HG03103 (cell line): ENCODE measurements at regions not wholly inside any gene's neighbourhood (a gene's known extent, or its start where the extent isn't known, plus 50 kb on each side); places are given as distances from the start of the nearest gene placed in this dataset.

ENCODE experiments used
- ATAC-seq: cut with Tn5 transposase; IDR thresholded peaks from one replicate; pipeline ENCODE4 v1.9.1; 2021; ENCODE audit warnings: low read depth; ENCODE audit not compliant: unreplicated experiment

DNA sequence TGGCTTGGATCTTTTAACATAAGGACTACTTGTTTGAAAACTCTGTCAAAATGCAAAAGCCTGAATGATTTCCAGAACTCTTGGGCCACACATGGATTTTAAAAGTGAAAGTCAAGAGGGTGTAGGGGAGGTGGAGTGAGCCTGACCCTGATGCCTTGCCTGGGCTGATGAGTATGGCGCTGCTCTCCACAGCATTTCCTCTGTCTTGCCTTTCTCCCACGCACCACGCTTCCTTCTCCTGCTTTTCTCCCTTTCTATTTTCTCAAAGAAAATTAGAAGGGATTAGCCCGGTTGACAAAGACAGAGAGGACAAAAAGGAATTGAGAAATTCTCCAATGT lies 207.0 kb upstream of the CCDC68 start:
- no peak for ATAC-seq

DNA sequence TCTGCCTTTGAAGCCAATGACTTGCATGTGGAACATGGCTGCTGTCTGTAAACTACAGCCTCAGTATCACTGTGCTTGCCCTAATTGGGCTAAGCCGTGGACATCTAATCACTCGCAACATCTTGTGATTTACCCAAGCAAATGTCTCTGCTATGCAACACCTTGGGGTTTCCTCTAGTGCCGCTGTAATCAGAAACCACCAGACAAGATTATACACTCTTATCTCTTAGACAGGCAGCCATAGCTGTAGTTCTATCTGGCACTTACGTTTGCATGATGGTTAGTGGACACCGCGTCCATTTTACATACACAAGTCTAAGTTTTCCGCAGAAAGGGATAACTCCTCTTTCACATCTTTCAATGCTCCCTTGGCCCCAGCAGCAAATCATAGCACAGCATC lies 204.3 kb upstream of the CCDC68 start:
- ATAC-seq: no peak

DNA sequence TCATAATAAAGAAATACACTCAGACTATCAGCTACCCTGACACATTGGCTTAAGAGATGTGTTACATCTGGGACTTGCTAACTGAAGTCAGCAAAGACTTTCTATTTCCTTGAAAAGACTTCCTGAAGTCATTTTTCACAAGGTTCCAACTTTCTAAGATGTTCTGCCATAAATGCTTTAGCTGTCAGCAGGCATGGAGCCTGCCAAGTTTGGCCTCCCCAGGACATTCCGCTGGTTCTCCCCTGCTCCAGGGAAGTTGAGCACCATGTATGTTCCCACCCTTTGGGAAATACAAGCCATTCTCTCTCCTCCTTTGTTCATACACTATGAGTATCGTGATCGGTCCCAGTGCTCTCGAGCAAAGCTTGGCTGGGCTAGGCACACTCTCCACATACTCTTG lies 202.7 kb upstream of the CCDC68 start:
- ATAC-seq: no peak

DNA sequence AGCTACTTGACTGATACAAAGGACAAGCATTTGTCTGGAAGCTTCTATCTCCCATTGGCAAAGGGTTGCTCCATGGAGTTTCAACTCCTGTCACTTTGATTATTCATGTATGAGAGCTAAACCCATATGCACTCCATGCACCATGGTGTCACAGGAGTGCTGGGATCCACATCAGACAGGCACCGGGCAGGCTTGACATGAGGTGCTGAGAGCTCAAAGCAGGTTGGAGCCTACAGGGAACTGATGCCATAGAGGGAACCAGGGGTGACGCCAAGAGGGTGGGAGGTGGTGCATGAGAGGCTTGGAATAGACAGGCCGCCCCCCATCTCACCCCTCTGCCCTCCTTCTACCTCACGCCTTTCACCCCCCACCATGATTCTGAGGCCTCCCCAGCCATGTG lies 199.8 kb upstream of the CCDC68 start:
- no peak for ATAC-seq

DNA sequence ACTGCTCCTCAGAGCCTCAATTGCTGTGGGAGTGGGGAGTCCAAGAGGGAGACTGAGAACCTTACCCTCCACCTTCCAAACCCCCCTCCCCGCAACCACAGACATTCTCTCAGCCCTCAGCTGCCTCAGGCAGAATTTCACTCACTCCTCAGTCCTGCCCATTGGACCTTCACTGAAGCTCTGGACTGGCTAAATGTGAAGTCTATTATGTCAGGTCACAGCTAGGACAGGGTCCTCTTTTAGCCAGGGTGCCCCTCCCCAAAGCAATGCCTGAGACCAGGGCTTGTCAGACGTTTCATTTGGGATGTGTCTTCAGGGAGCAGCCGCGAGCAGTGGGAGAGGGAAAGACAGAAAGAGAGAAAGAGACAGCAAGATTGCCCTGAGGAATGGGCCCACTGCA lies 199.3 kb upstream of the CCDC68 start:
- ATAC-seq: no peak

DNA sequence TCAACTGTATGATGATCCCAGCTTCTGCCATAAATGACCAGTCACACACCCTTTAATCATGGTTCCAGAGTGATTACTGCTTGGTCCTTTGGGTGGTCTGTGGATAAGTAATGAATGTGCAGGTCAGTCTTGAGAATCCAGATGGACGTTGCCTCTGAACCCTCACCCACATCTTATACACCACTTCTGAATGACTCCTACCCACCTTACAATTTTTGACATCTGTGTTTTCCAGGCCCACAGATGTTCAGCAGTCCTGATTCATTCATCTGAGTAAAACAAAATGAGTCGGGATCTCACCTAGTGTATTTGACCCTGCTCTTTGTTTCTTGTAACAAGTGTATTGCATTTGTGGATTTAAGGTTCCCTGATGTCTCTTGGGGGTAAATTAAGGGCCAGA lies 194.1 kb upstream of the CCDC68 start:
- ATAC-seq: no peak

DNA sequence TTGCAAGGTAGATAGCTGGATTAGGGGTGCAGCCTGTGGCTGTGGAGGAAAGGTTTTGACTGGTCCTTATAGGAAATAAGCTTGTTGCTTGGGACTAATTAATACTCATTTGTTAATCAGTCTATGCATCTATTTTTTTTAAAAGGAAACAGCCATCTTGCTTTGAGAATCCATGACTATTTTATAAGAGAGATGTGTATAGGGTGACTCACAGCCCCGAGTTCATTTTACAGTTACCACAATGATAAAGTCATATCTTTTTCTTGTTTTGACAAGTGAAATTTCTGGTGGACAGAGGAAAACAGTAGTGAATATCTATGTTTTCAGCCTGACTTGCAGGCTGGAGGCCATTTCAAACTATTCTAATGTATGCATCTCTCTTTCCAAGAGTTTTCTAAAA lies 193.5 kb upstream of the CCDC68 start:
- ATAC-seq: no peak

DNA sequence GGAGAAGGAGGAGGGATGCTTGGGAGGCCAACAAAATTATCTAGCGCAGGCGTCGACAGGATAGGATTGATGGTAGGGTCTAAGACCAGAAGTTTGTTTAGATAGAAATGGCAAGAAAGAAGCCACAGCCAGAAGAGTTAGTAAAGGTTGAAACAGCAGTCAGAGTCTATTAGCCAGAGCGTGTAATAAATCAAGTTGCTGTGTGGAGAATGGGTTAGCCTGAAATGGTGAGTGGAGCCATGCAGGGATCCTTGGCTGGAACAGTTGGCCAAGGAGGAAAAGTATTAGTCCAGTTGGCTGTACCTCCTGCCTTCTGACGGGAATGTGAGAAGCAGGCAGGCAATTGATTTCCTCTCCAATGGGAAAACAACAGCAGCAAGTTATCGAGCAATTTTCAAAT lies 190.7 kb upstream of the CCDC68 start:
- no peak for ATAC-seq

DNA sequence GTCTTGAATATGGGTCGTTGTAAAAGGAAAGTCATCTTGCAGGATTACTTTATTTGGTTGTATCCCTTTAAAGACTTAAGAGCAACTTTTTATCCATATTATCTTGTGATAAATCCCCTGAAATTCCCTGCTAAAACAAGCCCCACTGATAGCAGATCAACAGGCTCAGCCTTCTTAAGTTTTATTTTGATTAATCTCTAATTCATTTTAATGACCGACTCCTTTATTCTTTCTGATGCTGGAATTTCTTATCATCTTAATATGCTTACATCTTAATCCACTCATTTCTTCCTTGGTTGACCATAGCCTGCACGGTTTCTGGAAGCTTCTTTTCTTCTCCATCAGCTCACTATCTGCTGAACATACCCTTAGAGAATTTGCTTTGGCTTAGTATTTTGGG lies 188.5 kb upstream of the CCDC68 start:
- ATAC-seq: no peak

DNA sequence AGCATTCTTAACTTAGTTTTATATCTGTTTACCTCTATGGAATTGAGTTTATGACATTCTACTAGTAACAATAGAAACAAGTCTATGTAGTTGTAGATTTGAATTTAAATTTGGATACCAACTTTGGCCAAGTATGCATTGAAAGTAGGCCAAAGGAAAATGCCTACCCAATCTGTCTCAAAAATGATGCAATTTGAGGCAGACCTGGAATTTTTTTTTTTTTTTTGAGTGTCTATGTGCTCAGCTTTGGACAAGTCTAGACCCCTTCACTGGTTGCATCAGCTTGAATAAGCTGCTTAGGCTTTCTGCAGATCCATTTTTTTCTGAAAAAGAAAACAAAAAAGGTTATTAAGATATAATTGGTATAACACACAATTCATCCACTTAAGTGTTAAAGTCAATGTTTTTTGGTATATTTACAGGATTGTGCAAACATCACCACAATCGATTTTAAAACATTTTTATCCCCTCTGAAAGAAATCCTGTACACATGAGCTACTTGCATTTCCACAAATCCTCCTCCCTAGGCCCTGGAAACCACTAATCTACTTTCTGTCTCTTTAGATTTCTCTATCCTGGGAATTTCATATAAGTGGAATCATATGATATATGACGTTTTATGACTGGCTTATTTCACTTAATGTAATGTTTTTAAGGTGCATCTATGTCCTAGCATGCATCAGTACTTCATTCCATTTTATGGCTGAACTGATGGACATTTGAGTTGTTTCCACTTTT lies 185.1 kb upstream of the CCDC68 start:
- no peak for ATAC-seq

DNA sequence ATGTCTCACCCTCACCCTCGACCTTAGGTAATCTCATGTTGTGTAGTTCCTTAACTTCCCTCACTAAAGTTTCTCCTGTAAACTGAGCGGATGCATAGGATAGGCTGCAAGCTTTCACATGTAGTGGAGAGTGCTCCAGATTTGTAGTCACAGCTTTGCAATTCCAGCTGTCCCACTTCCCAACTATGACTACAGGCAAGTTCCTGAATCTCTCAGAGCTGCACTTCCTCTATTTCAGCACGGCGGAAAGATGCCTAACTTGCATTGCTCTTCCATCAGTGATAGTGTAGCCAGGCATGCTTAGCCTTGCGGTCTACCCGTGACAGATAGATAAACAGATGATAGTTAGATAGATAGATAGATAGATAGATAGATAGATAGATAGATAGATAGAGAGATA lies 183.1 kb upstream of the CCDC68 start:
- ATAC-seq: no peak

DNA sequence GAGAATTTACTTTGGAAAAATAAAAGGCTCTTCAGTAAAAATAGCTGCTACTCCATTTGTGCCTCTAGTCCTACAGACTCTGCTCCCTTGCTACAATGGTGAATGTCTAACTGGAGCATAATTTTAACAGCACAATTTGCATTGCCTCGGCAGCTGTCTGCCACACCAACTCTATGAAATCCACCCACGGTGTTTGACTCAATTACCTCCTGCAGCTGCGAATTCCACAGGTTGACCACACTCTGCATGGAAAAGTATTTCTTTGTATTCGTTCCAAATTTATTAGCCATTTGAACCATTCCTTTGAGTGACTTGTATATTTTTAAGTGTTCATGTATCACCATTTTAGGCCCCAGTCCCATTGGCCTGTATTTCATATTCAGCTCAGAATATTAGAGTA lies 182.1 kb upstream of the CCDC68 start:
- ATAC-seq: no peak

DNA sequence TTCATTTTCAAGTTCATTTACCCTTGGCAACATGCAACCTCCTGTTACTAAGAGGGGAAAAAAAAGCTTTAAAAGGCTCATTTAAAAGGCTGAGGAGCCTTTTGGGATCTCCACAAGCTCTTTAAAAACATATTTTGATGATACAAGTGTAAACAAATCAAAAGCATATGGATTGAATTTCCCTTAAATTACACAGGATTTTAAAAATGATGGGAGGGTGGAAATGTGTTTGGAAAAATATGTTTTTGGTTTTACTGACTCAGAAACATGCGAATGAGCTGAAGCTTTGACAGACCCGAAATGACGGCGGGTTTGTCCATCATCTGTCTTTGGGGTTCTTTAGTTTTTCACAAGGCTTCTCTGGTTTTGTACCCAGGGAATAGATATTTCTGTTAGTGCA lies 180.6 kb upstream of the CCDC68 start:
- no peak for ATAC-seq

DNA sequence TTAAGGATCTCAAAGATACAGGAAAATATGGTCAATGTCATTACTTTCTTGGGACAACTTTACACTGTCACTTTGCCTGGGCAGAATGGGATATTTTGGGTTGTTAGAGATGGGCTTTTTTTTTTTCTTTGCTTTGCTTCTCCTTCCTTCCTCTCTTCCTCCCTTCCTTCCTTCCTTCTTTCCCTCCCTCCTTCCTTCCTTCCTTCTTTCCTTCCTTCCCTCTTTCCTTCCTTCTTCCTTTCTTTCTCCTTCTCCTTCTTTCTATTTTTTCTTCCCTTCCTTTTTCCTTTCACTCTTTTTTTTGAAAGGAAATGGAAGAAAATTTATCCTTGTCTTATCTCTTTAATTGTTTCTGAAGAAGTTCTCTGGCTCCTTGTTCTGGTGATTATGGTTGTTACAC lies 180.0 kb upstream of the CCDC68 start:
- no peak for ATAC-seq

DNA sequence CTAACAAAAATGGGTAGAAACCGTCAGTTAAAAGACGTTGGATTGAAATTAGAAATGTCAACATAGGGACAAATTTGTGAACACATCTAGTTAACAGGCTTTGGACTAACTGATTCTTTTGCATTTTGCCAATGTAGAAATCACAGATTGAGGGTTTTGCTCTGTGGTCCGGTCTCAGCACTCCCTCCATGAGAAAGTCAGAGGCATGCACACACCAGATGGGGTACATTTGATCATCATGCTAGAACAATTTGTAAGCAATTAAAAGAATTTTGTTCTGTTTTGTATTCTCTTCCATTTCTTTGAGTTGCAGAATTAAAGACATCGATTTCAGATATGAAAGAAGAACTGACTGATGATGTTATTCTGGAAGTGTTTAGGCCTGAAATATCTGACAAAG lies 179.1 kb upstream of the CCDC68 start:
- no peak for ATAC-seq

DNA sequence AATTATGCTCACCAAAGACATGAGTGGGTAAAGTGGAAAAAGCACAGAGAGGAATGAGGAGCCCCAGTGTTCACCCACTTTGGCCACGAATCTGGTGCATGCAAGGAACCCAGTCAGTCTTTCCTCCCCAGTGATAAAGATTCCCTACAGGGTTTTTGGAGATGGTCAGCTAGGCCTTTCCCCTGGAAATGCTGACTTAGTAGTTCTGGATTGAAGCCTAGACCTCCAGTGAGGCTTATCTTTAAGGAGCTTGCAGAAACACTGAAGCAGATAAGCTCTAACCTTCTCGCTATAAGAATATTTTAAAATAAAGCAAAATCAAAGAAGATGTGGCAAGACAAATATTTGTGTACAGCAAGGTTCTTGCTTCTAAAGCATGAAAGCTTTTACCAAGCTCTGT lies 178.3 kb upstream of the CCDC68 start:
- ATAC-seq: no peak

DNA sequence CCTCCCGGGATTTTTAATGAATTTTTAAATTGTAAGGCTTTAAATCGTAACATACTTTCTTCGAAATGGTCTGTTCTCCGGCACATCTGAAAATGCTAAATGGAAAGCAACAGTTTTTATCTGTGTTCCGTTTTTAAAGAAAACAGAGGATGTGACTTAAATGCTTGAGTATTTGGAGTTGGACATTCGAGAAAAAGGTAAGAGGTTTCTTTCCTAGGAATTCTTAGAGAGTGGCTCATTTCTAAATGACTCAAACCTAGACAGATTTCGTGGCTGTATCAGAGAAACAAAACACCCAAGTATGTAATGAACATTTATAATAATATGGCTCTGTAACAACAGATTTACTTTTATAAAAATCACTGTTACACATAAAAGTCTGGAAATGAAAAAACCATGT lies 177.6 kb upstream of the CCDC68 start:
- no peak for ATAC-seq

DNA sequence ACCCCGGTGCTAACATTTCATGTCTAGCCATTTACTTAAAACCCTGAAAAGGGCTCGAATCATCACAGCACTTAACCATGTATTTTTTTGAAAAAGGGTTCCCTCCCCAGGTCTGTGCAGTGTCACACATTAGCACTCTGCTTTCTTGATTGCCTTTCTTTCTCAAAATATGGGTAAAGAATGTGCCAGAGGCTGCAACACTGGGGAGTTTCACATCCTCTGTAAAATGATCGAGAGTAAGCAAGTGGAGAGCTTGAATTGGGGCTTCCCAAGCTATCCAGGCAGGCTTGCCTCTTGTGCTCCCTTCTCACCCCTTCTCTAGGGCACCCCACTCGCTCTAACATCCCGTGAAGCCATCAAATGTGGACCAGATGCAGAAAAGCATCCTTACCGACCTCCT lies 177.0 kb upstream of the CCDC68 start:
- no peak for ATAC-seq

DNA sequence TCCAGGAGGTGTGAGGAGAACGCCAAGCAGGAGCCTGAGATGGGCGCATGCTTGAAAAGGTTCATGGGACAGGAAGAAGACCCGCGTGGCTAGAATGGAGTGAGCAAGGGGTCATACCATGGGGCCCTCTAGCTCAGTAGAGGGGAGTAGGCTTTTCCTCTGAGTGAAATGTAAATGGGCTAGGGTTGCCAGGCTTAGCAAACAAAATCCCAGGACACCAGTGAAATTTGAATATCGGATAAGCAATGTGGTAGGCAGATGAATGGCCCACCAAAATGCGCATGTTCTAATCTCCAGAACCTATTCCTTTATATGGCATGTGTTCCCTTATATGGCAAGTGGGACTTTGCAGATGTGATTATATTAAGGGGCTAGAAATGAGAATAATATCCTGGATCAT lies 174.1 kb upstream of the CCDC68 start:
- ATAC-seq: no peak

DNA sequence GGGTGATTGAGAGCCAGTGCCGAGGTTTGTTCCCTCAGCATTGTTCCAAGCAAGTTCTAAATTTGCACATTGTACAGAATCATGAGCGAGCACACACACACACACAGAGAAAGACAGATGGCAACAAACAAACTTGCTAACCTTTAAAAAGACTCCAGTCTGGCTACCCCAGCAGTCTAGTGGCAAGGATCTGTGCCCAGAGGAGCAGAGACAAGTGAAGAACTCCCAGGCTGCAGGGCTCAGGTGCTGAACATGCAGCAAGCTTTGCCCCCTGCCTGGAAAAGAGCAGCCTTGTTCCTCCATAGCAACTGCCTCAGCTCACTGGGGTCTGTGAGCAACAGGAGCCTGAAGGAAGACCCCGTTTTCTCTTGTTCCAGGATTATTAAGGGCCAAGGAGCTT lies 169.2 kb upstream of the CCDC68 start:
- ATAC-seq: no peak

DNA sequence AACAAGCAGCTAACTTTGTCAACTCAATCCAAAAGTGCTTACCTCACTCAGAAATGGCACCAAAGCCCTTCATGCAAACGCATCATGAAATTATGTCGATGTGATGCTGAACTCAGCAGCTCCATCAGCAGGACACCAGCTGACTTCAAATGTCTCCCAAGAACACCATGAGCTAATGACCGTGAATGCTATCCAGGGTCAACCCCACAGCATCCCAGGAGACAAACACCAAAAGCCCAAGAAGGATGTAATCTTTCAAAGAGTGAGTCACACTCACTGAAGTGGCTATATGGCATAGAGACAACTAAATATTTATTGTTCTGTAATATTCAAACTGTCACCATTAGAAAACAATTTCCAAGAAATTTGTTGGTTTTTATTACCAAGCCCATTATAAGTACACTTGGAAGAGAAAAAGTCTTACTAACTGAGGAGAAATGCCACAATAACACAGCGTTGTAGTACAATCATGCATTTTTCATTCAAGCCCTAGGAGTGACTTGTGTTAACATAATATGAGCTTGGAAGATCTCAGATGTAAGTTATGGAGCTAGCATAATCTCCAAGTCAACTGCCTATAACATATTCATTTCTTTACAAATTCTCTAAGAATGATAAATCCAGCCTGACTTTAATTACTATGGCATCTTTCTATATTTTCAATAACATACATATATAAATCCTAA lies 165.0 kb upstream of the CCDC68 start:
- ATAC-seq: no peak

DNA sequence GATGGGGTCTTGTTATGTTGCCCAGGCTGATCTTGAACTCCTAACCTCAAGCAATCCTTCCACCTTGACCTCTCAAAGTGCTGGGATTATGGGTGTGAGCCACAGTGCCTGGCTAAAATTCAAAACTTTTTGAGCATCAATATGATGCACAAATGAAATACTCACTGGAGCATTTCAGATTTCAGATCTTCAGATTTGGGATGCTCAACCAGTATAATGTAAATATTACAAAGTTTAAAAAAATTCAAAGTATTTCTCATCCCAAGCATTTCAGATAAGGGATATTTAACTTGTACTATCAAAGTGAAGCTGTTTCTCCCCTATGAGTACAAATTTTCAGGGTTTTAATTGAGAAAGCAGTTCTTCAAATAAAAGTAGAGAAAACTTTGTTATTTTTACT lies 164.1 kb upstream of the CCDC68 start:
- no peak for ATAC-seq
